Endothelial cell of umbilical vein (primary cell): ENCODE measurements at regions not wholly inside any gene's neighbourhood (a gene's known extent, or its start where the extent isn't known, plus 50 kb on each side); places are given as distances from the start of the nearest gene placed in this dataset.

ENCODE experiments used
- BruUV-seq: library from RNA; stranded (reverse); fragments of 400-500 nt; replicated peaks from 2 replicates; lab custom pipeline; 2021; lab: Mats Ljungman, UMichigan
- CTCF ChIA-PET: fragments of 300-600, 350-600 bp; sonication (Branson Sonifier 250); formaldehyde crosslinking; loops from one replicate; lab custom pipeline; 2021; ENCODE audit warnings: antibody characterized with exemption, inconsistent platforms; lab: Charles Lee
- POLR2A ChIA-PET: fragments of 300-600, 350-600 bp; sonication (Branson Sonifier 250); formaldehyde crosslinking; loops from one replicate; lab custom pipeline; 2021; ENCODE audit warnings: antibody characterized with exemption, inconsistent platforms; lab: Charles Lee
- DNase-seq: peaks from one replicate; pipeline ENCODE4 v3.0.0-alpha.2; 2011; ENCODE audit warnings: low read depth, low spot score
- FAIRE-seq: peaks from 2 replicates; lab custom pipeline; 2011; peaks lifted over from hg19 to GRCh38; lab: Jason Lieb, UNC
- H2AFZ ChIP-seq: 2 replicates; pipeline ENCODE4 v1.6.0; 2012; ENCODE audit warnings: low read depth, low read length, control low read depth, inconsistent platforms
- H3K27ac ChIP-seq: 2 replicates; pipeline ENCODE4 v1.5.1; 2011; ENCODE audit warnings: low read depth, mild to moderate bottlenecking, control low read depth, low read length, moderate library complexity; ENCODE audit not compliant: insufficient read depth
- H3K27me3 ChIP-seq, 2 experiments: 2 replicates each; pipeline versions ENCODE4 v1.6.0 to v1.6.1; 2011; ENCODE audit warnings: low read length in 2 of 2, mixed read lengths in 1 of 2; ENCODE audit not compliant: control insufficient read depth in 2 of 2, insufficient read depth in 2 of 2
- H3K36me3 ChIP-seq, 2 experiments: 2 replicates in 1 of 2; 3 replicates in 1 of 2; pipeline ENCODE4 v1.5.1; 2011; ENCODE audit warnings: low read length in 2 of 2, mild to moderate bottlenecking in 1 of 2, moderate library complexity in 1 of 2; ENCODE audit not compliant: control insufficient read depth in 2 of 2, insufficient read depth in 2 of 2; ENCODE audit errors: extremely low read depth in 1 of 2
- H3K4me1 ChIP-seq: 3 replicates; pipeline ENCODE4 v1.5.1; 2011; ENCODE audit warnings: mild to moderate bottlenecking, low read length; ENCODE audit not compliant: control insufficient read depth, insufficient read depth; ENCODE audit errors: extremely low read depth
- H3K4me2 ChIP-seq: 2 replicates; pipeline ENCODE4 v1.6.1; 2011; ENCODE audit warnings: low read length, control low read depth, mixed read lengths; ENCODE audit not compliant: insufficient read depth
- H3K4me3 ChIP-seq, 3 experiments: fragments of 200-600 bp in 1 of 3; sonication (generic), shearing (Covaris generic) in 1 of 3; replicated peaks in 1 of 3; 2 replicates each; pipeline ENCODE4 v1.5.1; 2011 to 2016; ENCODE audit warnings: control low read depth in 3 of 3, low read length in 3 of 3, mild to moderate bottlenecking in 2 of 3, inconsistent platforms in 1 of 3, low read depth in 1 of 3, moderate library complexity in 1 of 3; ENCODE audit not compliant: insufficient read depth in 1 of 3
- H3K79me2 ChIP-seq: 2 replicates; pipeline ENCODE4 v1.6.0; 2012; ENCODE audit warnings: low read length, inconsistent platforms; ENCODE audit not compliant: control insufficient read depth, insufficient read depth
- H3K9ac ChIP-seq: replicated peaks from 2 replicates; pipeline ENCODE3; 2011; ENCODE audit warnings: low read length, control low read depth; ENCODE audit not compliant: insufficient read depth; ENCODE audit errors: extremely low read depth
- H3K9me1 ChIP-seq: replicated peaks from 3 replicates; pipeline ENCODE4 v1.6.0; 2011; ENCODE audit warnings: mild to moderate bottlenecking, low read length; ENCODE audit not compliant: control insufficient read depth, insufficient read depth; ENCODE audit errors: extremely low read depth
- H3K9me3 ChIP-seq: replicated peaks from 2 replicates; pipeline ENCODE4 v1.5.1; 2012; ENCODE audit warnings: low read length, inconsistent platforms; ENCODE audit not compliant: control insufficient read depth, insufficient read depth
- H4K20me1 ChIP-seq: replicated peaks from 2 replicates; pipeline ENCODE3; 2011; ENCODE audit warnings: mild to moderate bottlenecking, low read length; ENCODE audit not compliant: control insufficient read depth, insufficient read depth; ENCODE audit errors: extremely low read depth
- EZH2 ChIP-seq: IDR thresholded peaks from 2 replicates; pipeline ENCODE4 v1.6.1; 2012; ENCODE audit warnings: borderline replicate concordance, low read depth, mild to moderate bottlenecking, moderate library complexity, low read length, inconsistent platforms; ENCODE audit not compliant: severe bottlenecking
- FOS ChIP-seq: IDR thresholded peaks from 2 replicates; pipeline ENCODE4 v1.6.1; 2011; ENCODE audit warnings: mild to moderate bottlenecking, low read length, moderate library complexity, borderline replicate concordance; ENCODE audit not compliant: insufficient read depth
- GATA2 ChIP-seq: IDR thresholded peaks from 2 replicates; pipeline ENCODE4 v1.7.0; 2011; ENCODE audit warnings: low read depth, mild to moderate bottlenecking, moderate library complexity, mixed read lengths, low read length; ENCODE audit not compliant: insufficient read length, insufficient read depth
- JUN ChIP-seq: IDR thresholded peaks from 2 replicates; pipeline ENCODE4 v1.6.1; 2011; ENCODE audit warnings: borderline replicate concordance, low read depth; ENCODE audit not compliant: insufficient read length, insufficient read depth
- MYC ChIP-seq: IDR thresholded peaks from one replicate; pipeline ENCODE4 v1.6.1; 2011; ENCODE audit warnings: mild to moderate bottlenecking, low read depth, low read length
- POLR2A ChIP-seq: IDR thresholded peaks from 2 replicates; pipeline ENCODE4 v1.6.1; 2012; ENCODE audit warnings: low read depth, mild to moderate bottlenecking, control low read depth, low read length
- POLR2AphosphoS5 ChIP-seq: IDR thresholded peaks from 2 replicates; pipeline ENCODE4 v1.6.1; 2012; ENCODE audit warnings: low read depth, mild to moderate bottlenecking, control low read depth, low read length, moderate library complexity; ENCODE audit not compliant: insufficient read depth
- dilution Hi-C: fragments of 300-500 bp; cut with MboI; formaldehyde crosslinking; loops from one replicate; pipeline ENCODE4 v1.15.0; 2019; ENCODE audit warnings: low sequenced_read_pairs; ENCODE audit not compliant: extremely low pct_ligation_motif_present
- intact Hi-C: fragments of 100-400 bp; cut with micrococcal nuclease; formaldehyde crosslinking; loops from one replicate; pipeline ENCODE4 v1.10.0; 2022
- TF ChIP-seq, protein P1 (sequence below), 2 donors: IDR thresholded peaks; 1 replicate in 1 of 2; 2 replicates in 1 of 2; pipeline ENCODE4 v1.5.1; 2011; ENCODE audit warnings: low read length in 2 of 2, mild to moderate bottlenecking in 2 of 2, moderate library complexity in 2 of 2, control low read depth in 1 of 2, inconsistent platforms in 1 of 2, low read depth in 1 of 2; ENCODE audit not compliant: insufficient read depth in 1 of 2; ENCODE audit errors: extremely low read depth in 1 of 2
- TF ChIP-seq, protein P2 (sequence below): IDR thresholded peaks from 2 replicates; pipeline ENCODE4 v1.6.1; 2011; ENCODE audit not compliant: insufficient read depth, insufficient read length

DNA sequence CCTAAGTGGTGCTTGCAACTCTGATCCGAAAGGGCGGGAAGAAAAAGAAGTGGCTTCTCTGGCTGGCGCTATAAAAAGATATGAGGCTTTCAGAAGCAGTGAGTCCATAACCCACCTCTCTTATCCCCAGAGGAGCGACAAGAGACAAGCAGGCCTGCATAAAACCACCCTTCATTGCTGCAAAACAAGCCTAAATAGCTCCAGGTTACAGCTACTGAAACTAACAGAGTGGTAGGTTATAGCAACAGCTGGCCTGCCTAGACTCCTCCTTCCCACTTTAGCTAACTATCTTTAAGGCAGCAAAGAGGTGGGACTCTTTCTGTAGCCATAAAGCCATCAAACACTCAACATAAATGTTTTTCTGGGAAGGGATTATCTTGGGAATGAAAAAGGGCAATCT lies 245.0 kb upstream of the GPR101 start:
- H3K9ac ChIP-seq: no peak overlapping the region
- H2AFZ ChIP-seq: no peak overlapping the region
- CTCF ChIA-PET: no interaction called here
- DNase-seq: no peak
- no peaks in the 10 kb centered on the region for H3K27me3 ChIP-seq
- H3K27ac ChIP-seq: no peak overlapping the region
- no peak overlapping the region for H3K4me3 ChIP-seq
- intact Hi-C loops (no loop called here), dilution Hi-C loops (no loop called here)
- POLR2A ChIA-PET: no interaction called here
- H3K9me1 ChIP-seq: no peaks in the 10 kb centered on the region
- H3K9me3 ChIP-seq: no peaks in the 10 kb centered on the region
- no peak for FAIRE-seq
- H4K20me1 ChIP-seq: no peaks in the 10 kb centered on the region
- TF ChIP-seq FOS (no peak), JUN (no peak), GATA2 (no peak), POLR2AphosphoS5 (no peak), EZH2 (no peak), MYC (no peak), POLR2A (no peak)
- TF ChIP-seq, protein P1, sequence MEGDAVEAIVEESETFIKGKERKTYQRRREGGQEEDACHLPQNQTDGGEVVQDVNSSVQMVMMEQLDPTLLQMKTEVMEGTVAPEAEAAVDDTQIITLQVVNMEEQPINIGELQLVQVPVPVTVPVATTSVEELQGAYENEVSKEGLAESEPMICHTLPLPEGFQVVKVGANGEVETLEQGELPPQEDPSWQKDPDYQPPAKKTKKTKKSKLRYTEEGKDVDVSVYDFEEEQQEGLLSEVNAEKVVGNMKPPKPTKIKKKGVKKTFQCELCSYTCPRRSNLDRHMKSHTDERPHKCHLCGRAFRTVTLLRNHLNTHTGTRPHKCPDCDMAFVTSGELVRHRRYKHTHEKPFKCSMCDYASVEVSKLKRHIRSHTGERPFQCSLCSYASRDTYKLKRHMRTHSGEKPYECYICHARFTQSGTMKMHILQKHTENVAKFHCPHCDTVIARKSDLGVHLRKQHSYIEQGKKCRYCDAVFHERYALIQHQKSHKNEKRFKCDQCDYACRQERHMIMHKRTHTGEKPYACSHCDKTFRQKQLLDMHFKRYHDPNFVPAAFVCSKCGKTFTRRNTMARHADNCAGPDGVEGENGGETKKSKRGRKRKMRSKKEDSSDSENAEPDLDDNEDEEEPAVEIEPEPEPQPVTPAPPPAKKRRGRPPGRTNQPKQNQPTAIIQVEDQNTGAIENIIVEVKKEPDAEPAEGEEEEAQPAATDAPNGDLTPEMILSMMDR (IDR thresholded peaks at IDR 0.05; ENCODE audit: extremely low read depth in 1 of 2, insufficient read depth in 1 of 2, low read depth in 1 of 2, low read length in 2 of 2): no peak
- TF ChIP-seq, protein P2, sequence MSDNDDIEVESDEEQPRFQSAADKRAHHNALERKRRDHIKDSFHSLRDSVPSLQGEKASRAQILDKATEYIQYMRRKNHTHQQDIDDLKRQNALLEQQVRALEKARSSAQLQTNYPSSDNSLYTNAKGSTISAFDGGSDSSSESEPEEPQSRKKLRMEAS: no peak
- no peak overlapping the region for H3K4me2 ChIP-seq
- no peaks in the 10 kb centered on the region for H3K36me3 ChIP-seq
- BruUV-seq: no TSS peak
- no peaks in the 10 kb centered on the region for H3K79me2 ChIP-seq
- H3K4me1 ChIP-seq: no peaks in the 10 kb centered on the region
